Right ventricle myocardium inferior (tissue), 1 donor: ENCODE measurements at regions not wholly inside any gene's neighbourhood (a gene's known extent, or its start where the extent isn't known, plus 50 kb on each side); places are given as distances from the start of the nearest gene placed in this dataset.
A peak's percentile ranks its signal among the peaks of the same experiment; 100 is the strongest.
"Not testable (repeated sequence)": the region's sequence is repeated elsewhere in the genome, so short reads cannot be mapped to it uniquely, and the experiment has no call there.

Experiments used
- ATAC-seq: fragments of 200-7000 bp; cut with Tn5 transposase; one replicate; pipeline ENCODE4 v1.9.1; 2020; ENCODE audit warnings: mild to moderate bottlenecking, moderate library complexity
- DNase-seq: peaks from one replicate; pipeline ENCODE4 v3.0.0; 2021; ENCODE audit errors: missing footprints
- intact Hi-C: fragments of 100-400 bp; cut with DNase I; formaldehyde crosslinking; loops from one replicate; pipeline ENCODE4 v1.11.0; 2022
- donor health status: DM: no; HTN: yes; CAD: no; lungs with severe emphysema.

GRCh38 chr14:34322940-34323418, 139.1 kb downstream of the SPTSSA start:
- DNase-seq = peak; percentile 80
- ATAC-seq = peak; percentile 54
- intact Hi-C loops = loop anchor here (10.0 kb wide), 1 partner anchor 1748 kb away; no protein-coding TSS in a partner anchor

GRCh38 chr14:34319140-34319539, 142.9 kb downstream of the SPTSSA start:
- DNase-seq (no peak), ATAC-seq (no peak)
- intact Hi-C loops = no loop called here

GRCh38 chr14:34318014-34318413, 144.0 kb downstream of the SPTSSA start:
- ATAC-seq (no peak), DNase-seq (no peak)
- intact Hi-C loops = no loop called here

- ATAC-seq (no peak), DNase-seq (no peak)
- intact Hi-C loops = no loop called here
Observed at GRCh38 chr14:34310724-34311123, 151.3 kb downstream of the SPTSSA start.

GRCh38 chr14:34303811-34304210, 158.2 kb downstream of the SPTSSA start:
- DNase-seq (no peak), ATAC-seq (no peak)
- intact Hi-C loops = loop anchor here (5.0 to 10.0 kb wide), 2 partner anchors 77 to 209 kb away; no protein-coding TSS in a partner anchor

GRCh38 chr14:34302654-34303053, 159.4 kb downstream of the SPTSSA start:
- intact Hi-C loops = loop anchor here (5.0 to 10.0 kb wide), 2 partner anchors 75 to 208 kb away; no protein-coding TSS in a partner anchor
- peak; percentile 60 for ATAC-seq
- no peak for DNase-seq

- intact Hi-C loops = loop anchor here (1.0 to 10.0 kb wide), 3 partner anchors 74 to 462 kb away; no protein-coding TSS in a partner anchor
- DNase-seq (no peak), ATAC-seq (peak; percentile 43)
Observed at GRCh38 chr14:34300882-34301734, 160.9 kb downstream of the SPTSSA start.

- ATAC-seq = no peak
- intact Hi-C loops = loop anchor here (5.0 to 10.0 kb wide), 2 partner anchors 73 to 206 kb away; no protein-coding TSS in a partner anchor
- DNase-seq = no peak
Observed at GRCh38 chr14:34300330-34300729, 161.7 kb downstream of the SPTSSA start.

GRCh38 chr14:34299360-34299759, 162.7 kb downstream of the SPTSSA start:
- DNase-seq (no peak), ATAC-seq (no peak)
- intact Hi-C loops = no loop called here

- intact Hi-C loops = no loop called here
- no peak for ATAC-seq
- DNase-seq = no peak
Observed at GRCh38 chr14:34297786-34298520, 164.1 kb downstream of the SPTSSA start.

GRCh38 chr14:34283590-34283989, 178.4 kb downstream of the SPTSSA start:
- no peak for ATAC-seq
- intact Hi-C loops = no loop called here
- DNase-seq = no peak

GRCh38 chr14:34277191-34277590, 184.8 kb downstream of the SPTSSA start:
- DNase-seq (no peak), ATAC-seq (no peak)
- intact Hi-C loops = no loop called here

- DNase-seq = no peak
- no peak for ATAC-seq
- intact Hi-C loops = no loop called here
Observed at GRCh38 chr14:34275530-34275929, 186.5 kb downstream of the SPTSSA start.

GRCh38 chr14:34275078-34275477, 187.0 kb downstream of the SPTSSA start:
- intact Hi-C loops = no loop called here

GRCh38 chr14:34273716-34274115, 188.3 kb downstream of the SPTSSA start:
- DNase-seq, ATAC-seq, intact Hi-C loops: not testable (repeated sequence)

More at GRCh38 chr14:34275078-34275477, 187.0 kb downstream of the SPTSSA start:
- ATAC-seq = no peak
- DNase-seq = no peak

GRCh38 chr14:34270361-34270760, 191.7 kb downstream of the SPTSSA start:
- intact Hi-C loops = no loop called here
- DNase-seq = no peak
- no peak for ATAC-seq

- no peak for DNase-seq
- intact Hi-C loops = no loop called here
Observed at GRCh38 chr14:34266344-34266743, 195.7 kb downstream of the SPTSSA start.

GRCh38 chr14:34262127-34262910, 199.7 kb downstream of the SPTSSA start:
- intact Hi-C loops = no loop called here
- ATAC-seq (no peak), DNase-seq (no peak)

More at GRCh38 chr14:34266344-34266743, 195.7 kb downstream of the SPTSSA start:
- ATAC-seq = no peak

- ATAC-seq (no peak), DNase-seq (no peak)
- intact Hi-C loops = no loop called here
Observed at GRCh38 chr14:34259996-34260395, 202.0 kb downstream of the SPTSSA start.
